Left kidney (tissue), 1 donor: ENCODE measurements at regions not wholly inside any gene's neighbourhood (a gene's known extent, or its start where the extent isn't known, plus 50 kb on each side); places are given as distances from the start of the nearest gene placed in this dataset.
"Not testable (repeated sequence)": the region's sequence is repeated elsewhere in the genome, so short reads cannot be mapped to it uniquely, and the experiment has no call there.

Source experiments
- DNase-seq: peaks from one replicate; pipeline ENCODE4 v3.0.0-alpha.2; 2013

DNA sequence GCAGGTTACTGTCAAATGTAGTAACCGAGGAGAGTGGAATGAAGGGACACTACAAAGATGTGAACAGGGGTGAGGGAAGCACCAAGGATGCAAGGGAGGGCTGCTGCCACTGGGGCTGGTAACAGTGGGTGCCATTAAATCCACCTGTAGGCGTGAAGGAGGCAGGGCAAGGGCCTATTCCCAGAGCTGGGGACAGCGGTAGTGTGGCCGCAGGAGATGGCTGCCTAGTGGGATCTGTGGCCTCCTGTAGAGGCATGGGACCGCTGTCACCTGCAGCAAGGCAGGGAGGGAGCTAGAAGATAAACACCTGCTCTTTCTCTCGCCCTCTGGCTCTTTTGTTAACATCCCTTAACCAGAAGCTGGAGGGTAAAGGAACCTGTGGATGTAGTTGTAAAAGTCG is 80.5 kb upstream of the CNIH3 start:
- no peak for DNase-seq

DNA sequence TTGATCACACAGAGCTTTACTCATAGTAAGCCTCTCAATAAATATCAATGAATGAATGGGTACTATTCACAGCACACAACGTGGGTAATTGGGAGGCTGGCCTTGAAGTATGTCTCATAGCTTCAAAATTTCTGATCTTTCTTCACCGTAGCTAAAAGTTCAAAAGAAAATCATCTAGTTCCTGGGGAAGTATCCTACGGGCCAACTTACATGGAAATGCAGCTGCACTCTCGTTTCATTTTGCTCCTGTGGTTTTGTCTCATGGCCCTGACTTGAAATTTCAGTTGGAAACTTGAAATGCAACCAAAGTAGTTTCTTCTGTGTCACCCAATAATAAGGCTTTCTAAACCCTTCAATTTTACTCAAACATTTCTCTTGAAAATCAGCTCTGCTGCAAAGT is 76.1 kb upstream of the CNIH3 start:
- DNase-seq, result no peak

DNA sequence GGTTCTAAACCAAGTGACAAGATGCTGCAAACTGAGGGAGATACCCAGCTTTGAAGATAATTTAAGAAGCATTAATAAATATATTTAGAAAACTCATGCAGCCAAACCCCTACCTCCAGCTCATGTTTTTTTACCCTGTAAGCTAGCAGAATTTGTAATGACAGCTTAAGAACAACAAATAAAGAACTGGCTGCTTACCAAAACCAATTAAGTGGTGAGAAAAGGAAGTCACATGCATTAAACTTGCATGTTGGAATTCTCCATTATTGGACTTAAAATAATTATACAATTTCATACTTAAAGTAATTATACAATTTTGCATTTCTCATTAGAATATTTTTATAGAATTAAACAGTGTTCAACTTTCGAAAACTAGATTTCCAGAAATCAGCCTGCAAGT is 75.6 kb upstream of the CNIH3 start:
- DNase-seq, result no peak

DNA sequence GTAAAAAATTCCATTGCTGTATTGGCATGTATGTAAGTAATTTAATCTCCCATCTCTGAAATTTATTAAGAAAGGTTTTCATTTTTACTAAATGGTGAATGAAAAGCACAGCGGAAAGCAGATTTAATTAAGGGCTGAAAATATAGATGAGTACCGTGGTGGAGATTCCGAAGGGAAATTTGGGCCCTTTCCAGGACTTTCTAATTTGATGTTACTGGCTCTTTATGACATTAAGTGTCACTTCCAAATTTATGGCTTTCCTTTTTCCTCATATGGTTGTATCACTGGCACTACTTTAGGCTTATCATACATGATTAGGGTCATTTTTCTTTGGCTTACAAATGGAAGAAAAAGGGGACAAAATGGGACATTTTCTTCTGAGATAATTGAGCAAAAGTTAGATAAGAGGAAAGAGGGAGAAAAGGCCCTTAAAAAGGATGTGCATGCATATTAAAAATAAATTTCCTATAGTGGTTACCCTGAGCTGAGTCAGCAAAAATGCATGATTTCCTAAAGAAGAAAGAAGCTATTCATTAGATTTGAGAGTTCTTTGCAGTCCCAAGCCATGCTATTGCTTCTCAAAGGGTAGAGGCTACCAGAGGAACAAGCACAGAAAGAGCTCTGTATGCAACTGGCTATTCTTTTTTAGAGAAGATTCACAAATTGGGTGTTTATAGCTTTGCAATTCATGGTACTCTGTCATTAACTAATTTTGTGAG is 74.9 kb upstream of the CNIH3 start:
- DNase-seq, result no peak

GRCh38 chr1:224541901-224542630 is 74.1 kb upstream of the CNIH3 start:
- DNase-seq, result no peak

DNA sequence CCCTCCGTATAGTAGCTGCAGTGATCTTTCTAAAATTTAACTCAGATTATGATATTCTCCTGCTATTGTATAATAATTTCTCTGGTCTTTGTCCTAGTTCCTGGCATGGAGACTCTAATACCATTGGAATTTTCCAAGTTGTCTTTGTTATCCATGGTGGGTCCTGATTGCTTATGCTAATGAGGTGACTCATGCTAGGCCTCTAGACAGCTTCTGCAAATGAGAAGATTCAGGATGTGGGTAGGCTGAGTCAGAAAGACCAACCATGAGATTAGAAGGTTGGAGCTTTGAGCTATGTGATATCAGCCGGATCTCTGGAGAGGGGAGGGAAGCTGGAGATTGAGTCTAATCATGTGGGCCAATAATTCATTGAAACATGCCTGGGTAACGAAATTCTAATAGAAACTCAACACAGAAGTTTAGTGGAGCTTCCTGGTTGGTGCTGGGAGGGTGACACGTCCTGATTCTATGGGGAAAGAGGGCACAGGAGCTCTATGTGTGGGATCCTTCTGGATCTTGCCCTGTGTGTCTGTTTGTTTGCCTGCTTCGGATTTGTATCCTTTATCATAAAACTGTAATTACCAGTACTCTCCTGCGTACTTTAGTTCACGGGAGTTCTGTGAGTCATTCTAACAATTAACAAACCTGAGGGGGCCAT is 73.2 kb upstream of the CNIH3 start:
- no peak for DNase-seq

GRCh38 chr1:224543453-224543852 is 72.7 kb upstream of the CNIH3 start:
- DNase-seq, result no peak

GRCh38 chr1:224544346-224545110 is 71.6 kb upstream of the CNIH3 start:
- DNase-seq, result no peak

DNA sequence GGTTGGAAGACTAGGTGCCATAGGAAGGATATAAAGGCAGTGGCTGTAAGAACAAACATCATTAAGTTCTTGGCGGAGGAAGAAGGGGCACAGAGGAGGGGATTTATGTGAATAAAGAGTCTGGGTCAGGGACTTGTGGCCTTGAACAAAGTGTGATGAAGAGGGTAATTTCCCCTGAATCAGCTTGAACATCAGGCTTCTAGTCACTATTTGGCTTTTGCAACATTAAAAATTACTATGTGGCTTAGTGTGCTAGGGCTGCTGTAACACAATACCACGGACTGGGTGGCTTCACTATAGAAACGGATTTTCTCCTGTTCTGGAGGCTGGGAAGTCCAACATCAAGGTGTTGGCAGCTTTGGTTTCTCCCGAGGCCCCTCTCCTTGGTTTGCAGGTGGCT is 70.5 kb upstream of the CNIH3 start:
- no peak for DNase-seq

DNA sequence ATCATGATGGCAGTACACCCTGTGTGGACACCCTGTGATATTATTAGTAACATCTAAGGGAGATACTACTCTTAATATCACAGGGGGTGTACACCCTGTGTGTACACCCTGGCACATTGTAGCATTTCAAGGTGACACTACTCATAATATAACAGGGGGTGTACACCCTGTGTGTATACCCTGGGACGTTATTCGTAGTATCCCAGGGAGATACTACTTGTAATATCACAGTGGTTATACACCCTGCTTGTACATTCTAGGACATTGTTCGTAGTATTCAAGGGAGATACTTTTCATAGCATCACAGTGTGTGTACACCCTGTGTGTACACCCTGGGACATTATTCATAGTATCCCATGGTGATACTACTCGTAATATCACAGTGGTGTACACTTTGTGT is 67.4 kb upstream of the CNIH3 start:
- DNase-seq, result no peak

GRCh38 chr1:224551189-224551588 is 64.9 kb upstream of the CNIH3 start:
- not testable (repeated sequence) for DNase-seq

GRCh38 chr1:224554056-224554455 is 62.1 kb upstream of the CNIH3 start:
- DNase-seq, result no peak

DNA sequence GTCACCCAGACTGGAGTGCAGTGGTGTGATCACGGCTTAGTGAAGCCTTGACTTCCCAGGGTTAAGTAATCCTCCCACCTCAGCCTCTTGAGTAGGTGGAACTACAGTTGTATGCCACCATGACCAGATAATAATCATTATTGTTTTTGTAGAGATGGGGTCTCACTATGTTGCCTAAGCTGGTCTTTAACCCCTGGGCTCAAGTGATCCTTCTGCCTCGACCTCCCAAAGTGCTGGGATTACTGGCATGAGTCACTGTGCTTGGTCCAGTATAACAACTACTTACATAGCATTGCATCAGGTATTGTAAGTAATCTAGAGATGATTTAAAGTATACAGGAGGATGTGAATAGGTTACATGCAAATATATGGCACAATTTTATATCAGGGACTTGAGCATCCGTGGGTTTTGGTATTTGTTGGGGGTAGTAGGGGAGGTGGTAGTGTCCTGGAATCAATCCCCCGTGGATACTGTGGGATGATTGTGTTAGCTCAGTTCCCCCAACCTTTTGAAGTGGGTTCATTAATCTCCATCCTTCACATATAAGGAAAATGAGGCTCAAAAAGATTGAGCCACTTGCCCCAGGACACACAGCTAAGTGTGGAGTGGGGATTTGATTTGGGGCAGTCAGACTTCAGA is 61.4 kb upstream of the CNIH3 start:
- no peak for DNase-seq

DNA sequence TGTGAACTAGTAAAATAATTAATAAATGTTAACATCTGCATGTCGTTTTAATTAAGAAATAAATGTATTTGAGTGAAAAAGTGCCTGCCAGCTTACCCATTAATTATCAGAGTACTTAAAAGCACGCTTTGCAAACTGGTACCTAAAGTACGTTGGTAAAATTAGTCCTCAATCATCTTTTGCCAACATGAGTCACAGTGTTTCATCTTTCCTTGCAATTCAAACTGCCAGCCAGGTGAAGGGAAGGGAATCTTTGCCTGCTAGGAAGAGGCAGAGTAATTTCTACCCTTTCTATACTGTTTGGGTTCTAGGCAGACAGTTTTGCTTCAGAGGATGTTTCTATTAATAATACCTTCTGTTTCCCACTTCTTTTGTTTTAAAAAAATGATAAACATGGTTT is 57.2 kb upstream of the CNIH3 start:
- DNase-seq, result no peak

- no peak for DNase-seq
Observed at GRCh38 chr1:224559981-224560728, 56.0 kb upstream of the CNIH3 start.

- DNase-seq, result not testable (repeated sequence)
Observed at GRCh38 chr1:224562881-224563280, 53.2 kb upstream of the CNIH3 start.

- DNase-seq, result no peak
Observed at GRCh38 chr1:224563666-224564065, 52.5 kb upstream of the CNIH3 start.

- DNase-seq, result no peak
Observed at GRCh38 chr1:224564454-224565084, 51.5 kb upstream of the CNIH3 start.

GRCh38 chr1:224565186-224565585 is 50.9 kb upstream of the CNIH3 start:
- DNase-seq, result no peak

- no peak for DNase-seq
Observed at GRCh38 chr1:224565611-224566406, 50.3 kb upstream of the CNIH3 start.
